DMS 273 (cell line): ENCODE measurements at regions not wholly inside any gene's neighbourhood (a gene's known extent, or its start where the extent isn't known, plus 50 kb on each side); places are given as distances from the start of the nearest gene placed in this dataset.
"Not testable (repeated sequence)": the region's sequence is repeated elsewhere in the genome, so short reads cannot be mapped to it uniquely, and the experiment has no call there.

Experiments used
- DNase-seq: peaks from one replicate; lab custom pipeline; 2025; ENCODE audit not compliant: unreplicated experiment; lab: John Stamatoyannopoulos, UW

DNA sequence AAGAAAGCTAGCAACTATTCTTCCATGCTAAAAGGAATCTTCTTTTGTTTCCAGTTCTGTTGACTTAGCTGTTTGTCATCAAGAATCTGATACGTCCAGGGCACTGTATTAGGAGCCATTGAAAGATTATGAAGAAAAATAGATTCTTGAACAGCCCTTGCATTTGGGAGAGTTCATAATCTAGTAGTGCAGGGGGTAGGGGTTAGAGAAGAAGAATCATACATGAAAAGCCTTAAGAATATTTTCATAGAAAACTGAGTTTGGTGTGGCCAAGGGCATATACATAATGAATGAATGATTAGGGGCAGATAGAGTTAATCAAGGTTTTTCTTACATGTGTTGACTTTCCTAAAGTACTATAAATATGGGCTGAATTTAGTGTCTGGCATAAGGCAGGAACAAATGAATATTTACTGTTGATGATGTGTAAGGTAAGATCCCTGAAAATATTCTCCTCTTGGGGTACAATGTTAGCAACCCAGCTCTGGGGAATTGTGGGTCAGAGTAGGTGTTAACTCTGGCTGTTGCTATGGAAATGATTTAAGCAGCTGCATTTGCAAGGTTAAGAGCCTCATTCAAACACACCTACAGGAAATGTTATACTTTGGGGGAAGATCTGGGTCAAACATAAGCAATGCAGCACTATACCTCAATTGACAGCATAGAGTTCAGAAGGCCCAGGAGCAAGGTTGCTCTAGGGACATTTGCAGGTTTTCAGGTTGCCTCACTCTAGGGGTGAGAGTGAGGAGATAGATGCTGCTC lies 667.3 kb upstream of the CITED2 start:
- peak; percentile 19 for DNase-seq

DNA sequence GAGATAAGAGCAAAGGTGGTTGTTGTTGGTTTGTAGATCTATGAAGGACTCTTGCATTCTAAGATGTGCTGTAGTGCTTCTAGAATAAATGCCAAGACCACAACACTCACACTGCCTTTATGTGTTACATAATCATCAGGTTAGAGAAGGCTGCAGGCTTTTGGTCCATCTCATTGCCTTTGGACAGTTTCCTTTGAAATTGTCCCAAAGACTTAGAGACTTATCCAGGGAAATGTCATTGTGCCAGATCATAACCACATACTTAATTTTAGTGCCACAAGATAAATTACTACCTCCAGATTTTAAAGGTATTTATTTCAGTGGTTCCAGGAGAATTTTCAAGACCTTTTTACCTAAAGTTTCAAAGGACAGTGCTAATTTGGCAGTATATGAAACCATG lies 666.6 kb upstream of the CITED2 start:
- no peak for DNase-seq

DNA sequence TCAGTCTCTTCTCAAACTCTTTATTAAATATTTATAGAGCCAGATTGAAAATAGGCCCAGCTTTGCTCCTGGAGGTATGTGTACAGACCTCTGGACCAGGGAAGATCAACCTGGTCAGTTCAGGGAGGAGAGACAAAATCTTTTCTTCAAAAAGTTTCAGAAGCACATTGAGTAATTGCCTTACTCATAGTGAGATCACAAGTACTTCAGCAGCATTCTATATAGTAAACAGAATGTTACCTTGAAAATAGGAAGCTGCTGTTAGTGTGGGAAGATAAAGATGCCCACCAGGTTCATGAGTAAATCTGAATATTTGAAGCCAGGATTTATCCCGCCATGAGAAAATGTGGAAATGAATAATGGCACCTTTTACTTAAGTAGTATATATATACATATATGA lies 665.9 kb upstream of the CITED2 start:
- DNase-seq, result no peak

DNA sequence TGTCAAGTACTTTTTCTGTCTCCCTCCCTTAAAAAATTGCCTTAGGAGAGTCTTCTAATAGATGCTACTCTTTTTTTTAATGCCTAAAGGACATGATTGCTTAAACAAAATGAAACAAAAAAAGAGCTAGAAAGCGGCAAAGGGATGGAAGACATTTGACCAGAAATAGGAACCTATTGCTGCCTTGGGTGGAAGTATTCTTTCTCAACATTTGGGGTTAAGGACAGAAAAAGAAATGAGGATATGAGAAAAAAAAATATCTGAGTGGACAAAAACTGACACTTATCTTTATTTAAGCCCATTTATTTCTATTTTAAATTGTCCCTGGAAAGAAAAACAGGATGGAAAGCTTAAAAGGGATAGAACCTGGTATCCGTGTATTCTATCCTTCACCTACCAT lies 664.9 kb upstream of the CITED2 start:
- DNase-seq, result no peak

DNA sequence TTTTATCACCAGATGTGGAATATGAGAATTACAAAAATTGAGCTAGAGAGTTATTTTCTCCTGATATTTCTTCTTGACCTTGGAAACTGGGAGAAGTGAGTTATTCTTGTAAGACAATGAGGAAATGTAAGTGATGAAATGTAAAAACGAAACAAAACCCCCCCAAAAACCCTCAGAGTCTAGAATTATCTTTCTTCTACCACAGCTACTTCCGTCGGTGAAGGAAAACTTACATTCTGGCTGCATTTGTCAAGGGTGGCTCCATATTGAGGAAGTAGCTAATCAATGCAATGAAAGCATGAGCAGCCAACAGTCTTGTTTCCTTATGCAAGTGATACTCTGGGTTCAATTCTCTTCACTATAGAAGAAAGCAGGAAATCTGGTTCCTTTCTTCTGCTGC lies 661.7 kb upstream of the CITED2 start:
- DNase-seq, result no peak

DNA sequence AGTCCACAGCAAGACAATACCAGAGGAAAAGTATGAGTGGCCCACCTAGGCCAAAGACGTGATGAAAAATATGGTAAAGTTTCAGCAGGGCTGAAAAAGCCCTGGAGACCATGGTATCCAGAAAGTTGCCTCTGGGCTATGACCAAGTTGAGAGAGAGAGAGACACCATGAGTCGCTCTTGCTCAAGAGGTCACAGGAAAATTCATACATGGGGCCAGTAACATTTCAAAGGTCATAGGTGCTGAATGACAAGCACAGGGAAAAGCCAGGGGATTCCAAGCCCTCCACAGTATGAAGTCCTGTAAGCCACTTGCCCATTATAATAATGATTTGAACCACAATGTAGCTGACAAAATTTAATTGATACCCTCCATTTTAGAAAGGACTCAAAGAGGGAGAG lies 657.7 kb upstream of the CITED2 start:
- no peak for DNase-seq

DNA sequence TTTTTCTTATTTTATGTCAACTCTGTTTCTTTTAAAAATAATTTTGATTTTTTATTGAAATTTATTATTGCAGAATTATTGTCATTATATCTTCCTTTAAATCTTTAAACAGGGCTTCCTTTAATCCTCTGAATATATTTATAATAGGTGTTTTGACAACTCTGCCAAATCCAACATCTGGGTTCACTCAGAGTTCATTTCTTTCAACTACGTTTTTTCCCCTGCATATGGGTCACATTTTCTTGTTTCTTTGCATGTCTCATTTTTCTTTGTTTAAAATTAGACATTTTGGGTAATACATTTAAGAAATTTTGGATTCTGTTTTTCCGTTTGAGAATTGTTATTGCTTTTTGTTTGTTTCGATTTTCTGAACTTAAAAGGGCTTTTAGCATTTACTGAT lies 655.1 kb upstream of the CITED2 start:
- no peak for DNase-seq

DNA sequence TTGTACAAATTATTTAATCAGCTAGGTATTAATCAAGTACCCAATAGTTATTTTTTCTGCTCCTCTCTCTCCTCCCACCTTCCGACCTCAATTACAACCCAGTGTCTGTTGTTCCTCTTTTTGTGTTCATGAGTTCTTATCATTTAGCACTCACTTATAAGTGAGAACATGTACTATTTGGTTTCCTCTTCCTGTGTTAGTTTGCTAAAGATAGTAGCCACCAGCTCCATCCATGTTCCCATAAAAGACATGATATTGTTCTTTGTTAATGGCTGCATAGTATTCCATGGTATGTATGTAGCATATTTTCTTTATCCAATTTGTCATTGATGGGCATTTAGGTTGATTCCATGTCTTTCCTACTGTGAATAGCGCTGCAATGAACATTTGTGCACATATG lies 652.8 kb upstream of the CITED2 start:
- DNase-seq, result no peak

DNA sequence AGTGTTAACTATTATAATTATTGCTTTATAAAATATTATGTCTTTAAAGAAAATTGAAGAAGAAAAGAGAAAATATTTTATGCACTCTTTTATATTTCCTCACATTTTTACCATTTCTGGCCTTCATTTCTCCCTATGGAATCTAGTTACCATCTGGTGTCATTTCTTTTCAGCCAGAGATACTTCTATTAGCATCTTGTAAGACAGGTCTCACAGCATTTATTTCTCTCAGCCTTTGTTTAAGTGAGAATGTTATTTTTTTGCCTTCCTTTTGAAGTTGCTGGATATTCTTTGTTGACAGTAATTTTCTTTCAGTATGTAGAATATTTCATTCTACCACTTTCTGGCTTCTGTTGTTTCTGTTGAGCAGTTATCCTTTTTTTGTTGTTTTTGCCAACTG lies 652.1 kb upstream of the CITED2 start:
- no peak for DNase-seq

DNA sequence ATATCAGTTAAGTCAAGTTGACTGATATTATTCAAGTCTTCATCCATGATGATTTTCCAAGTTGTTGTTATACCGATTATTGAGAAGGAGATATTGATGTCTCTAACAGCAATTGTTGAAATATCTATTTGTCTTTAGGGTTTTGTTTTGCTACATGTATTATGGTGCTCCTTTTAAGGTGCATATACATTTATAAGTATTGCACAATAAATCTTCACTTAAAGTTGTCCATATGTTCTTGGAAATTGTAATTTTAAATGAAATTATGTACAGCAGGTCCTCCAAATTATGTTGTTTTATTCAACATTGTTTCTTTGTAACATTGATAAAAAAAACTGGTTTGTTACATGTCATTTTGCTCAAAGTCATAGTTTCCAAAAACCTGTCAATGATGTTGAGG lies 650.7 kb upstream of the CITED2 start:
- DNase-seq, result no peak

DNA sequence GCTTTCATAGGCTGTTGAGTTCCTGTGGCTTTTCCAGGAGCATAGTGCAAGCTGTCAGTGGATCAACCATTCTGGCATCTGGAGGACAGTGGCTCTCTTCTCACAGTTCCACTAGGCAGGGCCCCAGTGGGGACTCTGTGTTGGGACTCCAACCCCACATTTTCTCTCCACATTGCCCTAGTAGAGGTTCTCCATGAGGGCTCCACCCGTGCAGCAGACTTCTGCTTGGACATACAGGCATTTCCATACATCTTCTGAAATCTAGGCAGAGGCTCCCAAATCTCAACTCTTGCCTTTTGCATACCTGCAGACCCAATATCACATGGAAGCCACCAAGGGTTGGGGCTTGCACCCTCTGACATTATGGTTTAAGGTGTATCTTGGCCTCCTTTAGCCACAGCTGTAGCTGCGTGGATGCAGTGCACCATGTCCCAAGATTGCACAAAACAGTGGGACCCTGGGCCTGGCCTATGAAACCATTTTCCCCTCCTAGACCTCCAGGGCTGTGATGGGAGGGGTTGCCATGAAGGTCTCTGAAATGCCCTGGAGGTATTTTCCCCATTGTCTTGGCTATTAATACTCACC lies 645.9 kb upstream of the CITED2 start:
- no peak for DNase-seq

DNA sequence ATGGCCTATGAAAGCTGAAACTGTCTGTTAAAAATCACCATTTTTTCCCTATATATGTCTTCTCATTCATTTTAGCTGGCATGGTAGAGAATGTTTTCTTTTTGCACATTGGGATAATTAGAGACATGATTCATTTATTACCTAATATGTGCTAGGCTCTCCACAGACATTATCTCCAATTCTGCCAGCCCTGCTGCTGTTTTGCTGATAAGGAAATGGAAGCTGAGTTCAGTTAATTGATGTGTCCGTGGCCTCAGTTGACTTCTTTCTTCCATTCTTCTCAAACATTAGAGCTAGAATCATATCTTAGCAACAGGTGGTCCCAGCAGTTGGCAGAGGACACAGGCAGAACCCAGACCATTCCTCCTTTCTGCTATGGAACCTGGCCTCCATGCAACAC lies 644.1 kb upstream of the CITED2 start:
- DNase-seq, result peak; percentile 27

DNA sequence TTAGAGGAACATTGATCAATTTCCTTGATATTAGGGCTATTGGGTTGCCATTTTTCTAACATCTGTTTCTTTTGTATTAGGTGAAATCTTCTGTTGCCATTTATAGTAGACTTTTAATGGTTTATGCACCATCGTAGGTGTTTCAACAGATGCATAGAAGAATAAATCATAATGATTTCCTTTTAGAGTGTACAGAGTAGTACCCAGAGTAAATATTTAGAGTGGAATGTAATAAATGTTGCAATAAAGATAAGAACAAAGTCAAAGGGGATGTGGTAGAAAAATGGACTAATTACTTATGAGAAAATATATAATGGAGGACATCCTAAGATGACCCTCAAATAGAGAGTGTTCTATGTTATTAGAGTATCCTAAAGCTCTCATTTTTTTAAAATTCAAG lies 643.0 kb upstream of the CITED2 start:
- DNase-seq, result no peak

DNA sequence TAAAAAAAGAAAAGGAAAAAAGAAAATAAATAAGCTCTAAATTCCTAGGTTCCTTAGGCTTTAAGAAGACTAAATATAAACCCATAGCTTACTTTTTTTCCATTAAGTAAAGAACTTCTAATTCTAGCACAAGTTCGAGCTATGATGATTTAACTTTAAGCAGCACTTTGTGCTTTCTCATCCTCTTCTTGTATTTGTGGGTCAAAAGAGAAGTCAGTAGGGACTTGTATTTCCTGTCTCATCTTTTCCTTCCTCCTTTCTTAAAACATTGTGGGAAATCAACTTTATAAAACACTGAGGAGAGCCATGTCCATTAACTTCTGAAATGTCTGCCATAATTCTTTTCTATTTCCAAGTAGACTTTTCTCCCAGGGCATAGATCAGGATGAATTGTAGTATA lies 637.7 kb upstream of the CITED2 start:
- no peak for DNase-seq

DNA sequence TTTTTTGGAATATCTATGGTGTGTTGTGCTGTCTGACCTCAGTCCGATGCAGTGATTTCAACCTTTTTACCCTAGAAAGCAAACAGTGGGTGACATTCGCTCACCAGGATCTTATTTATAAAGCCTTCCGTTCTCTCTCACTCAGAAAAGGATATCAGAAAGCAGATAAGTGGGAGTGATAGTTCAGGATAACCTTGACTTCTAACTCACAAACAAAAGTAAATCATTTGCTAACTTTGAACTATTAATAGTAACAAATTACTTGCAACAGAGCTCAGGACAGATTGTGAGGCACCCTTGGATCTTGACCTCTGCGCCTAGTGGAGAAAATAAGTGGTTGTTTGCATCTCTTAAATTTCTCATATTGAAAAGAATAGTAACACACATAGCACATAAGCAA lies 637.1 kb upstream of the CITED2 start:
- DNase-seq, result no peak

DNA sequence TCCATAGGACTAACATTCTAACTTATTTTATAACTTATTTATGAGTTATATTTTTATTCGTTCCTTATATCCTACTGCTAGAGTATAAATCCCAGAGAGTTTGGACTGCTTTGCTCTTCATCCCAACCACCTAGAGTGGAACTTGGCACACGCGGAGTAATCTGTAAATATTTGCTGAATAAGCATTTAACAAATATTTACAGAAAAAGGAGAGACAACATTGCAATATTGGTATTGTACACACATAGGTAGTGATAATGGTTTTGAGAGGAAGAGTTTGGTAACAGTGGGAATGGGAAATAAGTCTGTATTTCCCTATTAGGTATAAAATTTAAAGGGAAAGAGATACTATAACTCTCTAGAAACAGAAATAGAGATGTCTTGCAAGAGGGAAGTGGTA lies 634.8 kb upstream of the CITED2 start:
- DNase-seq, result no peak

DNA sequence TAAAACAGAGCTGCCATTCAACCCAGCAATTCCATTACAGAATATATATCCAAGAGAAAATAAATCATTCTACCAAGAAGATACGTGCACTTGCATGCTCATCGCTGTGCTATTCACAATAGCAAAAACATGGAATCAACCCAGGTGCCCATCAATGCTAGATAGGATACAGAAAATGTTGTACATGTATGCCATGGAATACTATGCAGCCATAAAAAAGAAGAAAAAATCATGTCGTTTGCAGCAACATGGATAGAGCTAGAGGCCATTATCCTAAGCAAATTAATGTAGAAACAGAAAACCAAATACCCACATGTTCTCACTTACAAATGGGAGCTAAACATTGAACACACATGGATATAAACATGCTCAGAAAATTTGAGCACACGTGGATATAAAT lies 633.1 kb upstream of the CITED2 start:
- DNase-seq, result no peak

DNA sequence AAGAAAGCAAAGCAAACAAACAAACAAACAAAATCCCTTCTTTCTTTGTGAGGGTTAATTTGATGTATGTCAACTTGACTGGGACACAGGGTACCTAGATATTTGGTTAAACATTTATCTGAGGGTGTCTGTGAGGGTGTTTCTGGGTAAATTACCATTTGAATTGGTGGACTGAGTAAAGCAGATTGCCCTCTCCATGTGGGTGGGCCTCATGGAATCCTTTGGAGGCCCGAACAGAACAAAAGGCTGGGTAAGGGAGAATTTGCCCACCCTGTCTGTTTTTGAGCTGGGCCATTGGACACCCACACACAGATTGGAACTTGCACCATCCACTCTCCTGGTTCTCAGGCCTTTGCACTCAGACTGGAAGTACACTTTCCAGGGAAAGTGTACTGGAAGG lies 628.8 kb upstream of the CITED2 start:
- no peak for DNase-seq

DNA sequence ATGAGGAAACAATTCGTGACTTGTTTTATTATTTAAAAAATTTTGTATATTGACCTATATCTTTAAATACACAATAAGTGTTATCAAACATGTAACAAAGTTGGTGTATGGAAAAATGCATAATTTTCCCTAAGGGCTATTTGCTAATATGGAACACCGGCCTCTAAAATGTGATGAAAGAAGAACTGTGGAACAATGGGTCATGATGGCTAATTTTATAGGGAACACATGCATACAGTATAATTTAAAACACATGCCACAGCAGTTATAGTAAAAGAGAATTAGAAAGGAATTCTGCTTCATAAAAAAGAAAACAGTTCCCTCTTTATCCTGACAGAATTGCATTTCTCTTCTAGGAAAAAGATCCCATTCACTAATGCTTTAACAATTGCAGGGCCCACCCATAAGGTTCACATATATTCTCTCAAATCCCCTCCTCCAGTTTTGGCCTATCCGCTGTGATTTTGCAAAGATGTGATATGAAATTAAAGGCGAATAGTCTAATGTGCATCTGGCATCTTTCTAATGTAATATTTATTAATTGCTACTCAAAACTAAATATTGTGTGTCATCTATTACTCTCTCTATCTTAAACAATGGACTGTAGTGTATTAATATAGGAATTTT lies 628.1 kb upstream of the CITED2 start:
- no peak for DNase-seq

DNA sequence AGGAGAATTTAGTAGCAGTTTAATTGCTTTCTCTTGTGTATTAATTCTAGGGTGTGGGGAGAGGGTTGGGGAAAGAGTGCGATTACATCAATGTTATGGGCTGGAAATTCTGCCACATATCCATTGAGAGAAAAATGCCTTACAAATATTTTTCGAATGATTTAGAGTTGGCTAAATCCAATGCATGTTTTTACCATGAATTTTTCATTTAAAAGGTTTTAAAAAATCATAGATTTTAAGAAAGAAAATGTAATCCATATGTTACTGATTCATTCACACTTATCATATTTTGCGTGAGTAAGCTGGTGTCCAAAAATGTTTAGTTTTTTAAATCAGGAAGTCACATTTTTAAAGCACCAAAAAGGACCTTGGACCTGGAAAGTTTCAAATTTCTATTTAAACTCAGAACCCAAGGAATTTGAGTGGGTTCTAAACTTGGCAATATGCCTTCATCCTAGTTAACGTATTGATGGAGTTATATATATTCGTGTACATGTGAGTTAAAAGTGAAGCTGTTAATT lies 627.4 kb upstream of the CITED2 start:
- no peak for DNase-seq

DNA sequence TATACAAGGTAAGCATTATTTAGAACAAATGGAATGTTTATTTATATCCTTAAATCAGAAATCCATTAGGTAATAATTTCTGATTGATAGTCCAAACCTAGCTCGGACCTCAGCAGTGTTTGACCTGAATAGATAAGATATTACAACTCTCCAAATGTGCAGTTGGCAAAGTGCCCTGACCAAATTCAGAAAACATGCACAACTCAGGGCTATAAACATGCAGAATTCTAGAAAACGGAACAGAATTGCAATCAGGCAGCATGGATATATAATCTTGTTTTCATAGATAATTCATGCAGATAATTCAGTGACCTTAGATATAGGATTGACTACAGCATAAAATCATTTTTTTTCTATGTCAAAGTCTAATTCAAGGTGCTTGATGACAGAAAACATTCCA lies 626.6 kb upstream of the CITED2 start:
- DNase-seq, result no peak

DNA sequence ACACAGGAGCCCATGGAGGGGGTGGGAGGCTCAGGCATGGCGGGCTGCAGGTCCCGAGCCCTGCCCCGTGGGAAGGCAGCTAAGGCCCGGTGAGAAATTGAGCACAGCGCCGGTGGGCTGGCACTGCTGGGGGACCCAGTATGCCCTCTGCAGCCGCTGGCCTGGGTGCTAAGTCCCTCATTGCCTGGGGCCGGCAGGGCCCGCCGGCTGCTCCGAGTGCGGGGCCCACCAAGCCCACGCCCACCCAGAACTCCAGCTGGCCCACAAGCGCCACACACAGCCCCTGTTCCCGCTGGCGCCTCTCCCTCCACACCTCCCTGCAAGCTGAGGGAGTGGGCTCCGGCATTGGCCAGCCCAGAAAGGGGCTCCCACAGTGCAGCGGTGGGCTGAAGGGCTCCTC lies 625.2 kb upstream of the CITED2 start:
- not testable (repeated sequence) for DNase-seq
